GM18861 (cell line): ENCODE measurements at regions not wholly inside any gene's neighbourhood (a gene's known extent, or its start where the extent isn't known, plus 50 kb on each side); places are given as distances from the start of the nearest gene placed in this dataset.
"Not testable (repeated sequence)": the region's sequence is repeated elsewhere in the genome, so short reads cannot be mapped to it uniquely, and the experiment has no call there.

Source experiments
- ATAC-seq: cut with Tn5 transposase; IDR thresholded peaks from one replicate; pipeline ENCODE4 v1.9.1; 2021; ENCODE audit not compliant: unreplicated experiment

DNA sequence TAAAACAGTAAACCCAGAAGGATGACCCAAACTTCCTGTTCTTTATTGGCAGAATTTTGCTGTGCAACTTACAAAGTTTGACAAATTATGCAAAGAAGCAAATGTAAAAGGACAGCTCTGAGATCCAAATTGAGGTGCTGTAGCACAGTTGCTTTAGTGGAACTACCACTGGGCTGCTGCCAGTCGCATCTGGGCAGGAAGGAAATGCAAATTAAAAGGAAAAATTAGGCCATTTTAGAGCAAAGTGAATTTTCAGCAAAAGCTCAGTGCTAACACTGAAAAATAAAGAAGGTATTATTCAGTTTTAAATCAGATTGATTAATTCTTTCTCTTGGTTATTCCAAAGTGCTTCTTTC, 104.5 kb downstream of the ZMAT3 start:
- peak; percentile 12 for ATAC-seq

DNA sequence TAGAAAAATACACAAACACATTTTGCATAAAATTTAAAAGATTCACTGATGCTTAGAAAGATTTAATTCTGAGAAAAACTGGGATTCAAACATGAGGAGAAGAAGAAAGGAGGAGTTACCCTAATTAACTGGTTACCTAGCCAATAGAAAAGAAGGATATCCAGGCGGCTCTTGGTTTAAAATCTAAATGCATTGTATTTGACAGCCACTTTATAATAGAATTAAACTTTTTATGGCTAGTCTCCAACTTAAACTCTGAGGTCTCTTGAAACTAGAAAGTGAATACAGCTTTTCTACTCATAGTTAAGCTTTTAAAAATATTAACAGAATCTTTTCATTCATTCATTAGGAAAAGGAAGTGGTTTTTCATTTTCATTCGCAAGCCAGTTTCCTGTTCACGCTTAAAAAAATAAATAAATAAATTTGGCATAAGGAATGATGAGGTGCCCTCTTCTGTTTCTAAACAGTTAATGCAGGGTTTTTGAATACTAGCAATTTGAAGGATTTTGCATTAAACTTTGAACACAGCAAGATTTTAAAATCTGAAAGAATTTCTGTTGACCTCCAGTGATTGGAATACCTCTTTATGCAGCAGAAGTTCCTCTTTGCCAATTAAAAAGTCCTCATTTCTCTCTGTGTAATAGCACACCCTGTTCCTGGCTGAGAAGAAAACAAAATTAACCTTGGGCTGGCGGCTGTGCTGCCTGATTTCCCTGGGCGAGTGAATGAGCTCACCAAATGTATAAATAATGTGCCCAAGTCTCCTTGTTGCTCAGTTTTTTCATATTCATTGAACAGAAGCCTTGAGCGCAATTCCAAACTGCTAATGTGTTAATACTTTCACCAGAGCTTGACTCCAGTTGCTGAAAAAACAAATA, 105.1 kb downstream of the ZMAT3 start:
- ATAC-seq, result peak; percentile 54

DNA sequence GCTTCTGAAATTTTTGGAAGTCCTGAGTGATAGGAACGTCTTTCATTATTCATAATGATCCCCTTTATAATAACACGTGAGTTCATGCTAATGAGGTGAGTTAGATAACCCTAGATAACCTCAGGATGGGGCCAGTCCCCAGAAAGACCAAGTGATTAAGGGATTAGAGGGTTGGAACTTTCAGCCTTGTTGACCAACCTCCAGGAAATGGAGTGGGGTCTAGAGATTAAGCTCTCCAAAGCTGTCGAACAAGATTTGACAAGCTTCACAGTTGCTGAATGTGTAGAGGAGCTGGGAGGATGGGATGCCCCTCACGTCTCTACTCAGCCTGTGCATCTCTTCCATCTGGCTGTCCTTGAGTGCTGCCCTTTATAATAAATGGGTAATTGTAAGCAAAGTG, 107.1 kb downstream of the ZMAT3 start:
- no peak for ATAC-seq

DNA sequence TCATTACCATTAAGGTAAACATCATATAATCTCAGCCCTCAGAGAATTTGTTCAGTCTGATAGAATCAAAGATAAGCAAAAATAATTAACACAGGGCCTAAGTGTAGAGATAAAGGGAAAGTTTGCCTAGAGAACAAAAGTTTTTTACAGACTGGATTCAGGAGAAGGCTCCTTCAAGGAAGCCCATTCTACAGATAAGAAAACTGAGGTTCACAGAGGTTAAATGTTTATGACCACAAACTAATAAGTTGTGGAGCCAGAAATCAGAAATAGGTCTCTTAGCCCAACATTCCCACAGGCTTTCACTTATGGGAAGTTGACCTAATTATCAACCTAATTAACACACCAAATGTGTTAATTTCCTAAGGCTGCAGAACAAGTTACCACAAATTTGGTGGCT, 110.7 kb downstream of the ZMAT3 start:
- no peak for ATAC-seq

DNA sequence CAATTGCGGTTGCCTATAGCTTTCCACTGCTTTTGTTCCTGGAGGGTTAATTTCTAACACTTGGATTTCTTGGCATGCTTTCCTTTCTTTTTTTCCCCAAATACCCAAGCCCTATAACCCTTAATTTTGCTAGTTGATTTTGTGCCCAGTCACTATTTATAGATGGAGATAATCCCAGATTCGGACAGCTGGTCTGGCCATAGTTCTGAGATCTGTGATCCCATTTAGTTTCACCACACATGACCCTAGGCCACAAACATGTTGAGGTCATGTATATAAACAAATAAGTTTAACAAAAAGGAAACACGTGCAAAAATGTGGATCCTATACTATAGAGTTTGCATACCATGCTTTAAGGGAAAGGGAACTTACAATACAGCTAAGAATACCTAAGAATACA, 111.4 kb downstream of the ZMAT3 start:
- no peak for ATAC-seq

DNA sequence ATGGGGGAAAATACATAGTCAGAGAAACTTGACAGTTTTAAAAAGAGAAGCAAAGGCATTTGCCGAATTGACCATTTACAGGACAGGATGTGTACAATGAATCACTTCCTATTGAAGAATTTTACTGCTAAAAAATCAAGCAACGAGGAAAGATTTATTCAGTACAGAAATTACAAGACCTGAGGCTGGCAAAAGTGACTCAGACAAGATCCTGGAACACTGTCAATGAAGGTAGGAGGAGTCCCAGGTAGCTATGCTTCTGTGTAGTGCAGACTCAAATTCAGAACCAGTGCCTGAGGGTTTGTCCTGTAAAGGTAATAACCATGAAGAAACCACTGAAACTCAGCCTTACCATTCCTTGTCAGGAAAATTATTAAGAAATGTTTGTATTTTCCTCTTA, 120.9 kb downstream of the ZMAT3 start:
- ATAC-seq, result no peak

DNA sequence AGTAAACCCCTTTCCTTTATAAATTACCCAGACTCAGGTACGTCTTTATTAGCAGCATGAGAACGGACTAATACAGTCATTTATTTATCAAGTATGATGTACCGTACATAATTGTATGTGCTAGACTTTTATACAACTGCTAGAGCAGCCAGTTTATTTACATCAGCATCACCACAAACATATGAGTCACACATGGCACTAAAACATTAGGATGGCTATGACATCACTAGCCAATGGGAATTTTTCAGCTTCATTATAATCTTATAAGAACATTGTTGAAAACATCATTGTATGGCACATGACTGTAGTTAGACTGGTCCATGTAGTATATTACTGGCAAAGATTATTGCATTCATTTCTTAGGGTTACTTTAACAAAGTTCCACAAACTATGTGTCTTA, 121.7 kb downstream of the ZMAT3 start:
- no peak for ATAC-seq

DNA sequence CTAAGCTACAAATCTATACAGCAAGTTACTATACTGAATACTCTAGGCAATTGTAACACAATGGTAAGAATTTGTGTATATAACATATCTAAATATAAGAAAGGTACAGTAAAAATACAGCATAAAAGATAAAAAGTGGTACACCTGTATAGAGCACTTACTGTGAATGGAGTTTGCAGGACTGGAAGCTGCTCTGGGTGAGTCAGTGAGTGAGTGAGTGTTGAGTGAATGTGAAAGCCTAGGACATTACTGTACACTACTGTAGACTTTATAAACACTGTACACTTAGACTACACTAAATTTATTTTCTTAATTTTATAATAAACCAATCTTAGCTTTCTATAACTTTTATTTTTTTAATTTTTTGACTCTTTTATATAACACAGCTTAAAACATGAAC, 123.1 kb downstream of the ZMAT3 start:
- no peak for ATAC-seq

DNA sequence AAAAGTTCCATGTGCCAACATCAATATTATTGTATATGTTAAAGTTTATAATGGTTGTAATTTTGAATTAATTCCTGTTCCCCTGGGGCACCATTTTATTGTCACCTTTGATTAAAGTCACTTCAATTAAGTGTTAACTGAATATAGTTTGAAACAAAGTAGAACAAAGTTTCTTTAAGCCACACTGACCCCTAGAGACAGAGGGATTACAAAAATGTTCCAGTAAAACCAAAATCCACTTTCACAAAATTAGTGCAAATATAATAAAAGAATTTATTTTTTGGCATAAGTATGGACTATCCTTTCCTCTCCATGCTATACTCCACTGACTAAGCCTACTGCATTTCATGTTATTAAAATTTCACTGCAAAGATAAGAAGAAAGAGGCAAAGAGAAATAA, 123.9 kb downstream of the ZMAT3 start:
- ATAC-seq, result no peak

DNA sequence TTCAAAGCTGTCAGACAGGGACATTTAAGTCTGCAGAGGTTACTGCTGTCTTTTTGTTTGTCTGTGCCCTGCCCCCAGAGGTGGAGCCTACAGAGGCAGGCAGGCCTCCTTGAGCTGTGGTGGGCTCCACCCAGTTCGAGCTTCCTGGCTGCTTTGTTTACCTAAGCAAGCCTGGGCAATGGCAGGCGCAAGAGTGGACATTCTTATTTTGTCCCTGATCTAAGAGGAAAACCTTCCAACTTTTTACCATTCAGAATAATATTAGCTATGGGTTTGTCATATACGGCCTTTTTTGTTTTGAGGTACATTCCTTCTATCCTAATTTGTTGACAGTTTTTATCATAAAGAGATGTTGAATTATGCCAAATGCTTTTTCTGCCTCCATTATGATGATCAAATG, 129.3 kb downstream of the ZMAT3 start:
- not testable (repeated sequence) for ATAC-seq

DNA sequence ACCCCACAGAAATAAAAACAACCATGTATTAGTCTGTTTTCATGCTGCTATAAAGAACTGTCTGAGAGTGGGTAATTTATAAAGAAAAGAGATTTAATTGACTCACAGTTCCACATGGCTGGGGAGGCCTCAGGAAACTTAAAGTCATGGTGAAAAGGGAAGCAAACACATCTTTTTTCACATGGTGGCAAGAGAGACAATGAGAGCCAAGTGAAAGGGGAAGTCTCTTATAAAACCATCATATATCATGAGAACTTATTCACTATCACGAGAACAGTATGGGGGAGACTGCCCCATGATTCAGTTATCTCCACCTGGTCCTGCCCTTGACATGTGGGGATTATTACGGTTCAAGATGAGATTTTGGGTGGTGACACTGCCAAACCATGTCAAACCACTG, 141.5 kb downstream of the ZMAT3 start:
- no peak for ATAC-seq

DNA sequence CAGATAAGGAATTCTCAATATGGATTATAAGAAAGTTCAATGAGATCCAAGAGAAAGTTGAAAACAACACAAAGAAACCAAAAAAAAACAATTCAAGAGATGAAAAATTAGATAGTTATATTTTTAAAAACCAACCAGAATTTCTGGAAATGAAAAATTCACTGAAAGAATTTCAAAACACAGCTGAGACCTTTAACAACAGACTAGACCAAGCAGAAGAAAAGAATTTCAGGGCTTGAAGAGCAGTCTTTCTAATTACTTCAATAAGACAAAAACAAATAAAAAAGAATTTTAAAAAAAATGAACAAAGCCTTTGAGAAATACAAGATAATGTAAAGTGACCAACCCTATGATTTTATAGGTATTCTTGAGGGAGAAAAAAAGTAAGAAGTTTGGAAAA, 155.4 kb downstream of the ZMAT3 start:
- ATAC-seq, result no peak

DNA sequence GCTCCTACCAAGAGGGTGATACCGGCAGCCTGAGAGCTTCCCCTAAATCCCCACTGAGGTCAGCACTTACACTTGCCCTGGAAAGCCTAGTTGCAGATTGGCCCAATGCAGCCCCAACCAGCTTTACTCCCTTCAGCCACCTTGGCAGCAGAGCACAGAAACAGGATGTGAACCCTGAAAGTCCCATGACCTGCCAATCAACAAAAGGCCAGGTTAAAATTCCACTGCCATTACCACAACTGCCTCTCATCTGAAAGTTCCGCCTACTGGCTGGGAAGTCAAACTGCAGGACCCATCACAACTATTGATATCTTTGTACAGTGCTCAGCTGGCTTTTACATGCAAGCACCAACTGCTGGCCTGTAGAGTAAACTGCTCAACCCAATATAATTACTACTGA, 156.2 kb downstream of the ZMAT3 start:
- ATAC-seq, result peak; percentile 83

DNA sequence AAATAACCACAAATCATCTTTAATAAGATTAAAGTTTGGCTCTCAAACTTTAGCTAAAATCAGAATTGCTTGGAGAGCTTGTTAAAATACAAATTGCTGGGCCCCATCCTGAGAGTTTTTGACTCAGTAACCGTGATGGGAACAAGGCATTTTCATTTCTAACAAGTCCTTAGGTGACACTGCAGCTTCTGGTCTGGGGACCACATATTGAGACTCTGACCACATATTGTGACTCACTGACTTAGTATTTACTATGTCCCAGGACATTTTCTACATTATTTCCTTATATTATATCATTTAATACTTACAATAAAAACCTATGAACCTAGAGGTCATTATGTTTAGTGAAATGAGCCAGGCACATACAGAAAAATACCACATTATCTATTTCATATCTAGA, 164.5 kb downstream of the ZMAT3 start:
- ATAC-seq, result no peak

DNA sequence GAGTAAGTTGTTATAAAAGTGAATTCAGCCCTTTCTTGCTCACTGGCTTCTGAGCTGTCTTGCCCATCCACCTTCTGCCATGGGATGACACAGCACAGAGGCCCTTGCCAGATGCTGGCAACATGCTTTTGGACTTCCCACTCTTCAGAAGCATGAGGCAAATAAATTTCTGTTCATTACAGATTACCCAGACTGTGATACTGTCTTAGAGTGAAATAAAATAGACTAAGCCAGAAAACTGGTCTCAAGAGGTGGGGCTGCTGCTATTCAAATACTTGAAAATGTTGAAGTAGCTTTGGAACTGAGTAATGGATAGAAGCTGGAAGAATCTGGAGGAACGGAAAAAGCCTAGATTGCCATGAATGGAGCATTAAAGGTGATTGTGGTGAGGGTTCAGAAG, 170.4 kb downstream of the ZMAT3 start:
- no peak for ATAC-seq

DNA sequence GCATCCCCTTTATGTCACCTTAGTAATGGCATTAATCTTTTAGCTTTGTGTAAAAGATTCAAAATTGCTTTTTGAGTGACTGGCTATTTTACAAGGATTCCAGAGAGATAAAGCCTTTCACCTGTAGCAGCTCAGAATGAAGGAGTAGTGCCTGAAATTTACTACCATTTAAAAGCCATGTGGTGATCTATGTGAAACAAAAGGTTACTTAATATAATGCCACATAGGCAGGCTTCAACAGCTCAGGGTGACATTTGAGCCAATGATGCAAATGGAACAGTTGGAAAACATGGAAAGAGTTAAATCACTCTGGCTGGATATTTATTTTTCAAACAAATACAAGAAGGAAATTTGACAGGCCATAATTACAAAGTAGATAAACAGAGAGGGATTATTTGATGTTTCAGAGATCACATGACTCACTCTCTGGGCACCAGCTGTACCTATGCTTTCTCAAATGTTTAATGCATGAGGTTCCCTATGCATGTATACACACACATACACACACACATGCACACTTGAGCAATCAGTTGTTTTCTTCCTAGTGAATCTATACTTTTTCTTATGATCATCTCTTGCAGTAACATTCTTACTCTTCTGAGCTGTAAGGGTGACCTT, 171.5 kb downstream of the ZMAT3 start:
- no peak for ATAC-seq

DNA sequence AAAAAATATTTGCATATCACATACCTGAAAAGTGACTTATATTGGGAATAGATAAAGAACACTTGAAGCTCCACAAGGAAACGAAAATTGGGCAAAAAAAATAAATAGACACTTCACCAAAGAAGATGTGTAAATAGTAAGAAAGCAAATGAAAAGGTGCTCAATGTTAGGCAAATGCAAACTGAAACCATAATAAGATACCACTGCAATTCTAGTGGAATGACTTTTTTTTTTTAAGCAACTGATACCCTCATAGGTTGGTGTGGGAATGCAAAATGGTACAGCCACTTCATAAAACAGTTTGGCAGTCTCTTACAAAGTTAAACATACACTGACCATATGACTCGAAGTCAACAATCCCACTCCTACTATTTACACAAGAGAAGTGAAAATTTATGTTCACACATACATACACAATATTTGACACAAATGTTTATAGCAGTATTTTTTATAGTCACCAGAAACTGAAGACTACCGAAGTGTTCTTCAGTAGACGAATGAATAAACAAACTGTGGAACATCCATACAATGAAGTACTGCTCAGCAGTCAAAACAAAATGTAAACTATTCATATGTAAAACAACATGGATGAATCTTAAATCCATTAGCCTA, 176.3 kb downstream of the ZMAT3 start:
- no peak for ATAC-seq
